HPDE6-E6E7 (cell line): ENCODE measurements at regions not wholly inside any gene's neighbourhood (a gene's known extent, or its start where the extent isn't known, plus 50 kb on each side); places are given as distances from the start of the nearest gene placed in this dataset.
A peak's percentile ranks its signal among the peaks of the same experiment; 100 is the strongest.
"Not testable (repeated sequence)": the region's sequence is repeated elsewhere in the genome, so short reads cannot be mapped to it uniquely, and the experiment has no call there.

Experiments used
- DNase-seq: peaks from one replicate; pipeline ENCODE4 v3.0.0; 2011; ENCODE audit warnings: missing footprints; ENCODE audit errors: extremely low spot score

DNA sequence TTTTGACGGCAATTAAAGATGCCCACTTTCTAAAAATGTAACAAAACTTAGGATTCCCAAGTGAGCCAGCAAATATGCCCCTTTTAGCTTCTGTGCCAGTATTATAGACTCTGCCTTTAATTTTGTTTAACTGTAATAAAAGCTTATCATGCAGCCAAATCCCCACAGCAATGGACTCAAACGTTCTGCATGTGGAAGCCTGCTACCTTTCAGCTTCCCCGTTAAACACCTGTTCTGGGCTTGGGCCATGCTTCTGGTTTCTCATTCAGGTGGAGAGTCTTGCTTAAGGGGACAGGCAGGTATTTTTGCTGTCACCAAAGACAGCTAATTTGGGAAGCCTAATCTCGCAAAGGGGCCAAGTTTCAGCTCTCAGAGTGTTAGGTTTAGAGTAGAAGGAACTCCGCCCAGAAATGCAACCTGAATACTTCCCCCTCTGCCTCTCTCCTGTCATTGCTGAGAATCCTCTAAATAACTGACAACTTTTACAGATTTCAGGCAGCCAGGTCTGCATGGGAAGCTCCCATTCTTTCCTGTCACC is 399.4 kb upstream of the ATP11B start:
- DNase-seq, result no peak

DNA sequence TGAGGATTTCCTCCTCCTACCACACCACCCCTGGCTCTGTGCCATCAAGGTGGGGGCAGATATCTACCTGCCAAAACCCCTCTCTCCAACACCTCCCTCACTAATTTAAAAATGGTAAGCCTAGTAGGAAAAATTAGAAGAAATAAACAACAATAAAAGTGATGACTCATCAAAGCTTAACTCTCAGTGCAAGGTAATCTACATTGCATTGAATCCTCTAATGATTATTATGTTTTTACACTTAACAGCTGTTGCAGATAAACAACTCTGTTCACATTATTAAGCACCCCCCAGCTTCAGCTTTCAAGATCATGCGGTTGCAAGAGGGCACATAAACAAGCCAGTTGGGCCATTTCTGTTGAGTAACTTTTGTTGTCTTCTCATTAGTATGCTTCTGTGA is 396.1 kb upstream of the ATP11B start:
- no peak for DNase-seq

DNA sequence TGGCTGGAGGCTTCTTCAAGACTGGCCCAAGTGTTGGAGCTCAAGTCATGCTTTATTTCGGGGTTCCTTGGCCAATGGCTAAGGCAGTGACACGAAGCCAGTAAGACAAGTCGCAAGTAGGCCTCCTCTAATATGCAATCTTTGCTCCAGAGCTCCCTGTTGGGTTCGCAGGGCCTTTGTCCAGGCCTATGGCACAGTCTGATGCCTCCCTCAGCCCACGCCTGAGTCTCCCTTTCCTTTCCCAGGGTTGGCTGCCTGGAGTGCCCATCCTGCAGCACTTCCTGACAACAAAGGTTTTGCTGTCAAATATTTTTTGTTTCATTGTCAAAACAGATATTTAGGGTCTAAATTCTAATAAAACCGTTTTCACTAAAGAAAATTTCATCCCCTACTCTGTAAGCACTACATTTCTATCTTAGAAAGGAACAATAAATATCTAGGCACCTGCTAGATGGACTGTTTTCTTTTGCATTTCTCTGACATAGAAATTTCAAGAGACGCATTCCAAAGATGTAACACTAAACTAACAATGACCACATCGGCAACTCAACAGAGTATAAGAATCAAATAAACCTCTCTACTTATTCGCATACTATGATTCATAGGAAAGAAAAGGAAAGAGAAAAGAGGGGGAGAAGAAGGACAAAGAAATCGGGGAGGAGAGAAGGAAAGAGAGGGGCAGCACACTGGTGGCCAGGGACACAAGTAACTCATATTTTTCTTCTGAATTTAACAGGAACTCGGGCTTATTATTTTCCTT is 393.1 kb upstream of the ATP11B start:
- no peak for DNase-seq

DNA sequence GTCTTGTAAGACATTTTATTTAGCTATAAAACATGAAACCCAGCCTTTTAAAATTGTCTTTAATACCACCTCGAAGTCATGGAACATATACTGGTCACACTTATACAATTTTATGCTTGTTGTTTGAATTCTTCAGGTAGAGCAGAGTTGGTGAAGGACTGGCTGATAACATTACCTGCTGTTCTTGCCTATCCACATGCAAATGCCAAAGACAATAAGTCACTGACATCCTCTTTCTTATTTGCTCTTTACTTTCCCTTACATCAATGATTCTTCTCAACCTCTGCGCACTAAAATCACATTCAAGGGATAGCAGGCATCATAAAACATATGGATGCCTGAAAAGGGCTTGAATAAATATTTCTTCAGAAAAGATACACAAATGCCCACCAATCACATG is 392.5 kb upstream of the ATP11B start:
- no peak for DNase-seq

DNA sequence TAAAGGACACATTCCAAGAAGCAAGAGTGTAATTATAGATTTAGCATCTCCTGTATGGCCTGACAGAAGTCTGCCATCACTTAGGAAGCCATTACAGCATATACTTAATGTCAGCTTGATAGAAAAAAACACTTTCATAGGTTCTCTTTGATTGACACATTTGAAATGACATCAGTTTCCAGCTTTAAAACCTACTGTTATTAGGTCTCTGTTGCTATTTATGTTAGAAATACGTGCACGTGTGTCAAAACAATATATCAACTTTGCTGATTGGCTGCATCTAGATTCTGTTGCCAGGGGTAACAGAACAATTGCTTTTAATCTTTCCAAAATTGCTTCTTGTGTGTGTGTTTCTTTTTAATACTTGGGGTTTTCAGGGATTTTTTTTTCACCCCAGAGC is 389.3 kb upstream of the ATP11B start:
- DNase-seq, result no peak

DNA sequence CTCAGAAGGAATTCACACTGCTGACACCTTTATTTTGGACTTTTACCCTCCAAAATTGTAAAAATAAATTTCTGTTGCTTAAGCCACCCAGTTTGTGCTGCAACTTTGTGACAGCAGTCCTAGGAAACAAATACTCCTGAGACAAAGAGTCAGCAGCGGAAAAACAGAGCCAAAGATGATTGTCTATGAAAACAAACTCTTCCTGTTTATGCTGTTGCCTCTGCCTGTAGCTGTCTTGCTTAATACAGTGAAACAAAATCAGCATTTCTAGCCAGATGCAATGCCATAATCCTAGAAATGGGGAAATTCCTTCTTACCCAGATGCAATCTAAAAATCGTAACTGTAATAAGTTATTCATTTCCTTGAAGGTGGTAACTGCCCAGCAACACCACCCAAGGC is 387.5 kb upstream of the ATP11B start:
- no peak for DNase-seq

DNA sequence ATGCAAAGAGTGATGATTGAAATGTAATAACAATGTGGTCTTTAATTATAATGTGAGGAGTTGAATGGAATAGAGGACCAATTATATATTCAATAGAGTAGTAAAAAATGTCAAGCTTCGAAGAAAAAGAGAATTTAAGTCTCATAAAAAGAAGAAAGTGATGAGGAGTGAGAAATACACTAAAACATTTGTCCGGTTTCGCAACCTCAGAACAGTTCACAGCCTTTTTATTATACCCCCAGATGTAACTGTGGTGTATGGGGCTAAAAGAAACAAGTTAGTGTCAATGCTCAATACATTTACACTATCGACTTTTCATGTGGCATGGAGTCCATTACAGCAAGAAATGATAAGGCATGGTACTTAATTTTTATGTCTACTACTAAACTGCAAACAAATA is 386.5 kb upstream of the ATP11B start:
- DNase-seq, result no peak

DNA sequence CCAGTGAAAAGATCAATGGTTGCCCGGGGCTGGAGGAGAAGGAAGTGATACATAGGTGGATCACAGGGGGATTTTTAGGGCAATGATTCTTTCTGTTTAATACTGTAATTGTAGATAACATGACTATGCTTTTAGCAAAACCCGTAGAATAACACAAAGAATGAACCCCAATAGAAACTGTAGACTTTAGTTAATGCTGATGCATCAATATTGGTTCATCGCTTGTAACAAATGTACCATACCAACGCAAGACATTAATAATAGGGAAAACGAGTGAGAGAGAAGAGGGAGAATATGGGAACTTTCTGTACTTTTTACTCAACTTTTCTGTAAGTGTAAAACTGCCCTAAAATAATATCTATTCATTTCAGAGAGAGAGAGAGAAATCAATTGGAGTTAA is 383.3 kb upstream of the ATP11B start:
- no peak for DNase-seq

DNA sequence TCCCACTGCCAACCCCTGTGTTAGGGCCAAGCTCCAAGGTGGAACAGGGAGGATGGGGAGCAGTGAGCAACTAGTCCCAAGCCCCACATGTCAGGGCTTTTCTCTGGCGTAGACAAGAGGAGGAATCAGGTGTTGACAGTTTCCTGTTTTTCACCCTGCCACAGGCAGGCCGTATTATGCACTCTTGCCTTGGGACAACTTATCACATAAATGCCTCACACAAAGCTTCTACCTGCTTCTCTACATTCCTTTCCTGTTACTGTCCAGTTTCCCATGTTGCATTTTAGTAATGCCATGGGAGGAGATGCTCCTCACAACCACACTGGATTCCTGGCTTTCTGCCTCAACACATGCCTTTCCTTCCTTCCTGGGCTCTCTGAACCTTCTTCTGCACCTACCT is 381.2 kb upstream of the ATP11B start:
- DNase-seq, result peak; percentile 53

DNA sequence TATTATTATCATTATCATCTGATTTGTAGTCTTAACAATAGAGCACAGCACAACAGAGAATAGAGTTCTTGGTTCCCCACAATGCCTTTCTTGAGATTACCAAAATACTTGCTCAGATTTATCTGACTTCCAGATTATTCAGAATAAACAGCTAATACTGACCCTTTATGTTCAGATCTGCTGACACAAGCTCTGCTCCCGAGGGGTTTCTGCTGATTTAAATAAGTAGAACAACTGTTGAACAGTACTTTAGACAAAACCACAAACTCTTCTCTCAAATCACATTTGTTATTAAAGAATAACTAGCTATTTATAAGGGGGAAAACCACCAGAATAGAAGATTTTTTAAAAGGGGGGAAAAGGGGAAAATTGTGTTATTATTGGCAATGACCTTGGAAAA is 380.2 kb upstream of the ATP11B start:
- DNase-seq, result no peak

DNA sequence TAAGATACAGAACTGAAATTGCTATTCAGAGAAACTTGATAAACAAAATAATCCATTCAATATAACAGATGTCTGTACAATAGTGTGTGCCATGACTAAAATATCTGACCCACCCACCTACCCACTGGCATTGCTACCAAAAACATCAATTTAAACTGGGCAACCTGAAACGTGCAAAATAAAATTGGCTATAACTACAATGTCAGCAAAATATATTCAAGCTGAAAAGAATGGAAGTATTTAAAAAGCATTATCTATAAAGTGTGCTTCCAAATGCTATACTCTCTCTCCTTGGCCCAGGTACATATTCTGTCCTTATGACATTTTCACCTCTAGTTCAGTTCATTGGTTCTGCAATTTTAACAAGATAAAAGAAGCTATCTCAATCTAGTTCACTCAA is 379.6 kb upstream of the ATP11B start:
- no peak for DNase-seq

DNA sequence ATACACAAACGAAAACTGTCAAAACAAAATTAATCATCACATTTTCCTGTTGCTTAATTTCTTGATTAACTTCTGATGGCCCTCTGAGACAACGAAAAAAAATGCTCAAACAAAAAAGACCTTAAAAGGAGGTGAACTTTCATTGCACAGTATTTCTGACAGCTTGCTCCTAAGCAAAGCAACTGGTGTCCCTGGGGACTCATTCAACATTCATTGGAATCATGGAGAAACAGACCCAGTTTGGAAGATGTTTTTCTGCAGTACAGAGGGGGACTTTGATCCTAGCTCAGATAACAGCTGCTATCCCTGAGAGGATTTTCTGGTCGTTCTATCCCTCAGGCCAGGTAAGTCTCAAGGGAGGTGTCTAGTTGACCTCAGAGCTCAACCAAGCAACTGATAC is 378.7 kb upstream of the ATP11B start:
- no peak for DNase-seq

DNA sequence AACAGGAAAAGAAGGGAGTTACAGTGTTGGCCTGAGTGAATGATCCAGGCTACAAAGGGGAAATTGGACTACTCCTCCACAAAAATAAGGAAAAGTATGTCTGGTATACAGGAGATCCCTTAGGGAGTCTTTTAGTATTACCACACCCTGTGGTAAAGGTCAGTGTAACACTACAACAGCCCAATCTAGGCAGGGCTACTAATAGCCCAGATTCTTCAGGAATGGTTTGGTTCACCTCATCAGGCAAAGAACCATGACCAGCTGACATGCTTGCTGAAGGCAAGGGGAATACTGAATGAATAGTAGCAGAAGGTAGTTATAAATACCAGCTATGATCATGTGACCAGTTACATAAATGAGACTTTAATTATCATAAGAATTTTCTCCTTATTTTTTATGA is 372.6 kb upstream of the ATP11B start:
- no peak for DNase-seq

DNA sequence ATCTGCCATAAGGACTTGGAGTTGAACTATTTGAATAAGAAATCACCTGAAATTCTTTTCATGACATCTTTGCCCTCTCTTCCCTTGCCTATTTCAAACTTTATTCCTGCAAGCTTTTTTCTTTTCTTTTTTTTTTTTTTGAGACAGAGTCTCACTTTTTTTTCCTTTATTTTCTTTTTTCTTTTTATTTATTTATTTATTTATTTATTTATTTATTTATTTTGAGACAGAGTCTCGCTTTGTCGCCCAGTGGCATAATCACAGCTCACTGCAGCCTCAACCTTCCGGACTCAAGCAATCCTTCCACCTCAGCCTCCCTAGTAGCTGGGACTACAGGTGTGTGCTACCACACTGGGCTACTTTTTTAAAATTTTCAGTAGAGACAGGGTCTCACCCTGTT is 369.3 kb upstream of the ATP11B start:
- no peak for DNase-seq

DNA sequence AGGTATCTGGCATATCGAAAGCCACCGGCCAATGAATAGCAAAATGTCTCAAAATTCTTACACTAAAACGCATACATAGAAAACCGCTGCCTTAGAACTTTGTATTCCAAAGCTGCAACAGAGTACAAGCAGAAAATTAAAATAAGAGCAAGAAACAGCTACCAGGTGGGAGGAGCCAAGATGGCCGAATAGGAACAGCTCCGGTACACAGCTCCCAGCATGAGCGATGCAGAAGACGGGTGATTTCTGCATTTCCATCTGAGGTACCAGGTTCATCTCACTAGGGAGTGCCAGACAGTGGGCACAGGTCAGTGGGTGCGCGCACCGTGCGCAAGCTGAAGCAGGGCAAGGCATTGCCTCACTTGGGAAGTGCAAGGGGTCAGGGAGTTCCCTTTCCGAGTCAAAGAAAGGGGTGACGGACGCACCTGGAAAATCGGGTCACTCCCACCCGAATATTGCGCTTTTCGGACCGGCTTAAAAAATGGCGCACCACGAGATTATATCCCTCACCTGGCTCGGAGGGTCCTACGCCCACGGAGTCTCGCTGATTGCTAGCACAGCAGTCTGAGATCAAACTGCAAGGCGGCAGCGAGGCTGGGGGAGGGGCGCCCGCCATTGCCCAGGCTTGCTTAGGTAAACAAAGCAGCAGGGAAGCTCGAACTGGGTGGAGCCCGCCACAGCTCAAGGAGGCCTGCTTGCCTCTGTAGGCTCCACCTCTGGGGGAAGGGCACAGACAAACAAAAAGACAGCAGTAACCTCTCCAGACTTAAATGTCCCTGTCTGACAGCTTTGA is 367.2 kb upstream of the ATP11B start:
- DNase-seq, result not testable (repeated sequence)

DNA sequence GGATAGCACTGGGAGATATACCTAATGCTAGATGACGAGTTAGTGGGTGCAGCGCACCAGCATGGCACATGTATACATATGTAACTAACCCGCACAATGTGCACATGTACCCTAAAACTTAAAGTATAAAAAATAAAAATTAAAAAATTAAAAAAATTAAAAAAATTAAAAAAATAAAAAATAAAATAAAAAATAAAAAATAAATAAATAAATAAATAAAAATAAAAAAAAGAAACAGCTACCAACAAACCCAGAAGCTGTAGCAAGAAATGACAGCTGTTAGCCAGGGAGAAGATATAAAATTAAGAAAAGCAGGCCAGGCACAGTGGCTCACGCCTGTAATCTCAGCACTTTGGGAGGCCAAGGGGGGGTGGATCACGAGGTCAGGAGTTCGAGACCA is 361.3 kb upstream of the ATP11B start:
- DNase-seq, result not testable (repeated sequence)

DNA sequence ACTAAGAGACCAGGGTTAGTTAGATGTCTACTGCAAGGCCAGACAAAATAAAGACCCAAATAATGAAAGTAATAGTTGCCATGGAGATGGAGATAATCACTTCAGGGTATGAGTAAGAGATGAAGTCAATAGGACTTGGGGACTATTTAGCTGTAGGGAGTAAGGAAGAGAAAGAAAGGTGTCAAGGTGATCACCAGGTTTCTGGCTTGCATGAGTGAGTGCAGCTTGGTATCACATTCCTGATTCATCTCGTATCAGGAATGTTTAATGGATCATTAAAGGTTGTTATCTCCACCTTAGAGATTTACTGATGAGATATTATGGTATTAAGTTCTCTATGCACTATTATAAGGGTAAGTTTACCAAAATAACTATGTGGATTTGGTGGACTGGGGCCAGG is 357.4 kb upstream of the ATP11B start:
- DNase-seq, result no peak

DNA sequence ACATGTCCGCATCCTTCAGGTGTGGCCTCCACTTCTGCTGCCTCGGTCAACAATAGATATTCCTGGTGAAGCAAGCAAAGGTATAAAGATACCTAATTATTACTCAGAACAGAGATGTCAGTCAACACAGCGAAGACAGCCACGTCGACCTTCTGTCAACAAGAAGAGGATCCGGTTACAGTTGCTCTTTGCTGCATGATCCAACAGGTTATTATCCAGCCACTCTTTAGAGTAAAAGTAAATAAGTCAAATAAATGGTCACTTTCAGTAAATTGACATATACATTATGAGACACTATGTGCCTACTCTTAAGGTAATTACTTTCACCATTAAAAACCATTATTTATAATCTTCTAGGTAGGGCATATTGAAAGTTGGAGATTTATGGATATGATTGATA is 356.8 kb upstream of the ATP11B start:
- DNase-seq, result peak; percentile 54

DNA sequence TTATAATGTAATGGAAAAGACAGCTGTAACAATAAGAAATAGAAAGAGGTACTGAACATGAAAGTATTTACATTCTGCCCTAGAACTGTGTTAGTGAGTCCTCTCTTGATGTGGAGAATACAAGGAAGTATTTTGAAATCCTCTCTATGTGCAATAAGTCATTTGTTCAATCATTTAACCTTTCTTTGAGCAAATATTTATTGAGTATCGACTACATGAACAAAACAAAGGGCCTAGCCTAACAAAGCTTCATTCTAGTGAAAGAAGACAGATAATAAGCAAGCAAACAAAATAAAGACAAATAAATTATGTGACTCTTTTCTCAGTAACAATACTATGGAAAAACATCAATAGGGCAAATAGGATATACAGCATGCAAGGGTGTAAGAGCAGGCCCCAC is 354.9 kb upstream of the ATP11B start:
- DNase-seq, result no peak

DNA sequence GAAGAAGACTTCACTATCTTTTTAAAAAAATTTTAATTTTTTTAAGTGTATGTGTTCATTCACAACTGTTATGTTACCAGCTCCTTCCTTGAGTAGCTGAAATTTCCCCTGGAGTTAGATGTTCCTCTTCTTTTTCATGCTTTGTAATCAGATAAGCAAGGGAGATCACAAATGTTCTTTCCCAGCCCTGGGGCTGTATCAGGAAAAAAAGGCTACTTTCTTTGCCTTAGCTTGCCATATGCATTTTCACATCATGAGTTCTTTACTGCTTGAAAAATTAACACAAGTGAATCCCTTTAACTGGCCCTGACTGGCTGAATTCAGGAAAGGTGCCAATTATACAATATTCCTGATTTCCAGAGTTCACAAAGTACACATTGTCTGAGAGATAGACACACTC is 353.2 kb upstream of the ATP11B start:
- no peak for DNase-seq

DNA sequence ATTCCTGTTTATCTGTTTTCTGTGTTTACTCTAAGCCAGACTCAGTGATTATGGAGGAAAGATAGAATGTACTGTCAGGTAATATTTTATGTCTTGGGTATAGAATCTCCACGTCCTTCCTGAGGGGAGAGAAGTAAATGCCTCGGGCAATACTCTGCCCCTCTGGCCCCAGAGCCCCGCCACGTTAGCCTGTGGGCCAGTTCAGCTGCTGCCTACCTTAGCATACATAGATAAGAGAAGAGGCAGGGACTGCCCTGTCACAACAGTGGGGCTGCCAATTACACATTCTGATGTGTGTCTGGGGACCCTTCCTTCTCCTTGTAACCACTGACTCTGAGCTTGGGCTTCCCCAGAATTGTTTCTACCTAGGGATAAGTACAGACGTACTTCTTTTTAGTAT is 347.7 kb upstream of the ATP11B start:
- no peak for DNase-seq

DNA sequence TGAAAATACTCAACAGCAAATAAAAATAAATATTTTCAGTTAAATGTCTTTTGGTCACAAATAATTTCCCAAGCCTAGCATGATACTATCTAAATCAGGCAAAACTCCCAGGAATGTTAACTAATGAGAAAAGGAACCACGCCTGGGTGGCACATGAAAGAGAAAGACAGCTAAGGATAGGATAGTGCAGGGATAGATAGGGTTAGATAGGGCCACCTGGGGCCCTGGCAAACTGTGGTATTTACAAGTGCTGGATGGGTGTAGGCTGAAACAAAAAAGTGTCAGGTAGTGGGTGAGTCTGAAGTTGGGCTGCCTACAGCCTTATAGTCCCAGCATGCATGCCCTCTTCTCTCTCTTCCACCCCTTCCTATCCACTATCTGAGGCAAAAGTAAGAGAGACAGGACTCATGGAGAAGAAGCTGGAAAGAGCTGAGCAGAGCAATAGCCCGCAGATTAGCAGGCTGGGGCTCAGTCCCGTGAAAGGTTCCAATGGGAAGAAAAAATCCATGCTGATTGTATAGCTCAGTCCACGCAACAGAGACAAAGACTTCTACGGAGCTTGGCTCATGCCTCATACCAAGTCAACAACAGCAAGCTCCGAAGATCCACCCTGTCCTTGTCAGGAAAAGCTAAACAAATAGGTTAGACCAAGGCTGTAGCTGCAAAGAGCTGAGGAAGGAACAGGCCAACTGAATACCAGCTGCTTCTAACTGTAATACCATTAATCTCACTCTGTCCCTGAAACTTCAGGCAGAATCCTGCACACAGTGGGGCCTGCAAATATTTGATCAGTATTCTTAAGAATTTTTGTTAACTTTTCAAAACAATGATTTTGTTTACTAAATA is 342.1 kb upstream of the ATP11B start:
- no peak for DNase-seq
